Activated naive CD4-positive, alpha-beta T cell treated with anti-CD3 and anti-CD28 coated beads, Interleukin-2, amount 50 U/mL, for 72 hours (primary cell): ENCODE measurements at regions not wholly inside any gene's neighbourhood (a gene's known extent, or its start where the extent isn't known, plus 50 kb on each side); places are given as distances from the start of the nearest gene placed in this dataset.

ENCODE experiments used
- ATAC-seq, 2 donors: fragments of 150-1000 bp; cut with Tn5 transposase; 2 replicates each; pipeline ENCODE4 v1.10.0; 2021; ENCODE audit warnings: mild to moderate bottlenecking in 2 of 2, moderate library complexity in 2 of 2
- DNase-seq, 2 donors: peaks; one replicate each; pipeline ENCODE4 v3.0.0; 2021 to 2022; ENCODE audit warnings: low spot score in 2 of 2
- H3K27ac Mint-ChIP-seq, 2 donors: one replicate each; pipeline ENCODE4 v1.8.0; 2022; ENCODE audit warnings: mild to moderate bottlenecking in 2 of 2, mixed read lengths in 2 of 2
- H3K36me3 Mint-ChIP-seq, 2 donors: one replicate each; pipeline ENCODE4 v1.8.0; 2022; ENCODE audit warnings: mixed read lengths in 2 of 2
- H3K9me3 Mint-ChIP-seq, 2 donors: one replicate each; pipeline ENCODE4 v1.8.0; 2022; ENCODE audit warnings: mixed read lengths in 2 of 2

- no peak for ATAC-seq
- peaks cover 0 to 5% of the 10 kb centered on the region in 2 donors for H3K9me3 Mint-ChIP-seq
Measured at GRCh38 chr2:767440-767839, 90.2 kb upstream of the TMEM18 start.

GRCh38 chr2:766255-766654, 89.0 kb upstream of the TMEM18 start:
- ATAC-seq (no peak), DNase-seq (no peak)
- Mint-ChIP-seq H3K9me3 (peaks cover 0 to 5% of the 10 kb centered on the region in 2 donors), H3K36me3 (peaks cover 9 to 10% of the 10 kb centered on the region in 2 donors), H3K27ac (no peak overlapping the region)

More at GRCh38 chr2:767440-767839, 90.2 kb upstream of the TMEM18 start:
- no peak overlapping the region for H3K27ac Mint-ChIP-seq
- peaks cover 9 to 10% of the 10 kb centered on the region in 2 donors for H3K36me3 Mint-ChIP-seq
- no peak for DNase-seq

GRCh38 chr2:765369-765768, 88.2 kb upstream of the TMEM18 start:
- Mint-ChIP-seq H3K9me3 (peaks cover 0 to 5% of the 10 kb centered on the region in 2 donors), H3K27ac (no peak overlapping the region), H3K36me3 (peaks cover 9 to 10% of the 10 kb centered on the region in 2 donors)
- DNase-seq, result no peak
- ATAC-seq, result no peak

- Mint-ChIP-seq H3K9me3 (peaks cover 0 to 3% of the 10 kb centered on the region in 2 donors), H3K36me3 (peaks cover 7 to 8% of the 10 kb centered on the region in 2 donors), H3K27ac (no peak overlapping the region)
- ATAC-seq, result no peak
- no peak for DNase-seq
Measured at GRCh38 chr2:763766-764525, 86.7 kb upstream of the TMEM18 start.

GRCh38 chr2:762646-763045, 85.4 kb upstream of the TMEM18 start:
- ATAC-seq, result no peak
- DNase-seq, result no peak
- Mint-ChIP-seq H3K36me3 (no peaks in the 10 kb centered on the region), H3K27ac (no peak overlapping the region), H3K9me3 (no peaks in the 10 kb centered on the region)

- no peaks in the 10 kb centered on the region for H3K36me3 Mint-ChIP-seq
Measured at GRCh38 chr2:761384-761783, 84.2 kb upstream of the TMEM18 start.

GRCh38 chr2:760001-760400, 82.8 kb upstream of the TMEM18 start:
- ATAC-seq, result no peak
- Mint-ChIP-seq H3K36me3 (no peaks in the 10 kb centered on the region), H3K9me3 (peaks cover 0 to 4% of the 10 kb centered on the region in 2 donors), H3K27ac (no peak overlapping the region)
- no peak for DNase-seq

More at GRCh38 chr2:761384-761783, 84.2 kb upstream of the TMEM18 start:
- Mint-ChIP-seq H3K27ac (no peak overlapping the region), H3K9me3 (peaks cover 0 to 4% of the 10 kb centered on the region in 2 donors)
- no peak for DNase-seq
- no peak for ATAC-seq

- ATAC-seq, result no peak
- peaks cover 0 to 4% of the 10 kb centered on the region in 2 donors for H3K9me3 Mint-ChIP-seq
- no peak for DNase-seq
Measured at GRCh38 chr2:758073-758820, 81.0 kb upstream of the TMEM18 start.

GRCh38 chr2:753123-753522, 75.9 kb upstream of the TMEM18 start:
- no peaks in the 10 kb centered on the region for H3K36me3 Mint-ChIP-seq
- H3K27ac Mint-ChIP-seq, result no peak overlapping the region
- no peak for ATAC-seq
- peaks cover 0 to 4% of the 10 kb centered on the region in 2 donors for H3K9me3 Mint-ChIP-seq
- DNase-seq, result no peak

More at GRCh38 chr2:758073-758820, 81.0 kb upstream of the TMEM18 start:
- Mint-ChIP-seq H3K27ac (no peak overlapping the region), H3K36me3 (no peaks in the 10 kb centered on the region)

GRCh38 chr2:751474-751873, 74.3 kb upstream of the TMEM18 start:
- ATAC-seq (no peak), DNase-seq (no peak)
- H3K27ac Mint-ChIP-seq, result no peak overlapping the region
- no peaks in the 10 kb centered on the region for H3K36me3 Mint-ChIP-seq
- H3K9me3 Mint-ChIP-seq, result peaks cover 0 to 5% of the 10 kb centered on the region in 2 donors

GRCh38 chr2:750628-751027, 73.4 kb upstream of the TMEM18 start:
- Mint-ChIP-seq H3K9me3 (peaks cover 0 to 7% of the 10 kb centered on the region in 2 donors), H3K36me3 (no peaks in the 10 kb centered on the region), H3K27ac (no peak overlapping the region)
- ATAC-seq (no peak), DNase-seq (no peak)

GRCh38 chr2:747762-748351, 70.7 kb upstream of the TMEM18 start:
- H3K27ac Mint-ChIP-seq, result no peak overlapping the region
- H3K9me3 Mint-ChIP-seq, result peaks cover 0 to 13% of the 10 kb centered on the region in 2 donors
- DNase-seq (no peak), ATAC-seq (no peak)
- no peaks in the 10 kb centered on the region for H3K36me3 Mint-ChIP-seq

- Mint-ChIP-seq H3K36me3 (no peaks in the 10 kb centered on the region), H3K9me3 (peaks cover 0 to 13% of the 10 kb centered on the region in 2 donors), H3K27ac (no peak overlapping the region)
- ATAC-seq (no peak), DNase-seq (no peak)
Measured at GRCh38 chr2:746697-747096, 69.5 kb upstream of the TMEM18 start.

- Mint-ChIP-seq H3K9me3 (peaks cover 0 to 13% of the 10 kb centered on the region in 2 donors), H3K36me3 (no peaks in the 10 kb centered on the region), H3K27ac (no peak overlapping the region)
- DNase-seq, result no peak
- no peak for ATAC-seq
Measured at GRCh38 chr2:744088-744487, 66.9 kb upstream of the TMEM18 start.

GRCh38 chr2:742221-742620, 65.0 kb upstream of the TMEM18 start:
- no peaks in the 10 kb centered on the region for H3K36me3 Mint-ChIP-seq
- H3K9me3 Mint-ChIP-seq, result peaks cover 0 to 8% of the 10 kb centered on the region in 2 donors
- no peak overlapping the region for H3K27ac Mint-ChIP-seq
- DNase-seq (no peak), ATAC-seq (no peak)

GRCh38 chr2:741195-741496, 63.9 kb upstream of the TMEM18 start:
- ATAC-seq, result no peak

More at GRCh38 chr2:741195-741496, 63.9 kb upstream of the TMEM18 start:
- no peak for DNase-seq
- no peaks in the 10 kb centered on the region for H3K36me3 Mint-ChIP-seq
- H3K9me3 Mint-ChIP-seq, result peaks cover 0 to 8% of the 10 kb centered on the region in 2 donors
- no peak overlapping the region for H3K27ac Mint-ChIP-seq
